HEK293 (cell line): ENCODE measurements at regions not wholly inside any gene's neighbourhood (a gene's known extent, or its start where the extent isn't known, plus 50 kb on each side); places are given as distances from the start of the nearest gene placed in this dataset.

Source experiments
- CTCF ChIA-PET: fragments of 350-600 bp; formaldehyde crosslinking; extraction: SDS; loops from one replicate; lab custom pipeline; 2021; ENCODE audit warnings: antibody characterized with exemption; lab: Yijun Ruan, JAX
- POLR2A ChIA-PET: fragments of 300-600 bp; formaldehyde crosslinking; extraction: SDS; loops from one replicate; lab custom pipeline; 2020; ENCODE audit warnings: antibody characterized with exemption, inconsistent platforms; lab: Yijun Ruan, JAX
- H3K27ac ChIP-seq: fragments of 200-500 bp; sonication (Bioruptor generic); 2 replicates; pipeline ENCODE4 v1.5.1; 2014; ENCODE audit warnings: low read depth, low read length, control low read depth, inconsistent platforms; ENCODE audit errors: extremely low read depth
- H3K36me3 ChIP-seq, 2 experiments: fragments of 200-500 bp in 1 of 2; sonication (Bioruptor generic) in 1 of 2; 1 replicate in 1 of 2; 2 replicates in 1 of 2; pipeline ENCODE4 v1.5.1; 2014 to 2017; ENCODE audit warnings: inconsistent platforms in 2 of 2, low read length in 2 of 2; ENCODE audit not compliant: control insufficient read depth in 2 of 2, insufficient read depth in 1 of 2
- H3K4me1 ChIP-seq: fragments of 200-500 bp; sonication (Bioruptor generic); 2 replicates; pipeline ENCODE4 v1.5.1; 2014; ENCODE audit warnings: mild to moderate bottlenecking, low read length, inconsistent platforms; ENCODE audit not compliant: control insufficient read depth, insufficient read depth
- H3K4me3 ChIP-seq: 2 replicates; pipeline ENCODE4 v1.5.1; 2011; ENCODE audit warnings: low read depth, mild to moderate bottlenecking, control low read depth, low read length, moderate library complexity
- H3K9me3 ChIP-seq: fragments of 200-500 bp; sonication (Bioruptor generic); 2 replicates; pipeline ENCODE4 v1.5.1; 2014; ENCODE audit warnings: low read depth, low read length, inconsistent platforms; ENCODE audit not compliant: control insufficient read depth, insufficient read depth
- GFI1B ChIP-seq: fragments of 450-650 bp; formaldehyde crosslinking; IDR thresholded peaks from 2 replicates; pipeline ENCODE4 v1.5.1; 2016; ENCODE audit warnings: missing biosample characterization, missing genetic modification characterization
- KLF17 ChIP-seq: fragments of 450-650 bp; formaldehyde crosslinking; IDR thresholded peaks from 2 replicates; pipeline ENCODE4 v1.5.1; 2016; ENCODE audit warnings: missing biosample characterization, missing genetic modification characterization
- KLF7 ChIP-seq: fragments of 450-650 bp; formaldehyde crosslinking; IDR thresholded peaks from 2 replicates; pipeline ENCODE4 v1.5.1; 2016; ENCODE audit warnings: missing biosample characterization, missing genetic modification characterization, borderline replicate concordance
- OSR2 ChIP-seq: fragments of 450-650 bp; formaldehyde crosslinking; IDR thresholded peaks from 2 replicates; pipeline ENCODE4 v1.5.1; 2016; ENCODE audit warnings: missing biosample characterization, missing genetic modification characterization
- PRDM4 ChIP-seq: fragments of 450-650 bp; formaldehyde crosslinking; IDR thresholded peaks from 2 replicates; pipeline ENCODE4 v1.5.1; 2017; ENCODE audit warnings: missing biosample characterization, missing genetic modification characterization
- ZBTB7A ChIP-seq: fragments of 450-650 bp; formaldehyde crosslinking; IDR thresholded peaks from 2 replicates; pipeline ENCODE4 v1.5.1; 2016; ENCODE audit warnings: low read depth, missing biosample characterization, missing genetic modification characterization
- ZNF121 ChIP-seq: fragments of 450-650 bp; formaldehyde crosslinking; IDR thresholded peaks from 2 replicates; pipeline ENCODE4 v1.5.1; 2016; ENCODE audit warnings: missing biosample characterization, missing genetic modification characterization
- ZNF140 ChIP-seq: fragments of 450-650 bp; formaldehyde crosslinking; IDR thresholded peaks from 2 replicates; pipeline ENCODE4 v1.5.1; 2016; ENCODE audit warnings: missing biosample characterization, missing genetic modification characterization
- ZNF155 ChIP-seq: fragments of 450-650 bp; formaldehyde crosslinking; IDR thresholded peaks from 2 replicates; pipeline ENCODE4 v1.5.1; 2016; ENCODE audit warnings: missing biosample characterization, missing genetic modification characterization
- ZNF157 ChIP-seq: fragments of 450-650 bp; formaldehyde crosslinking; IDR thresholded peaks from 2 replicates; pipeline ENCODE4 v1.5.1; 2016; ENCODE audit warnings: missing biosample characterization, missing genetic modification characterization
- ZNF174 ChIP-seq: fragments of 450-650 bp; formaldehyde crosslinking; IDR thresholded peaks from 2 replicates; pipeline ENCODE4 v1.5.0; 2017; ENCODE audit warnings: missing biosample characterization, mild to moderate bottlenecking, missing genetic modification characterization
- ZNF24 ChIP-seq: fragments of 450-650 bp; formaldehyde crosslinking; IDR thresholded peaks from 2 replicates; pipeline ENCODE4 v1.5.1; 2016; ENCODE audit warnings: missing biosample characterization, missing genetic modification characterization
- ZNF26 ChIP-seq: fragments of 450-650 bp; formaldehyde crosslinking; IDR thresholded peaks from 2 replicates; pipeline ENCODE4 v1.5.1; 2016; ENCODE audit warnings: missing biosample characterization, missing genetic modification characterization
- ZNF280C ChIP-seq: fragments of 450-650 bp; formaldehyde crosslinking; IDR thresholded peaks from 2 replicates; pipeline ENCODE4 v1.5.1; 2016; ENCODE audit warnings: missing biosample characterization, missing genetic modification characterization
- ZNF350 ChIP-seq: fragments of 450-650 bp; formaldehyde crosslinking; IDR thresholded peaks from 2 replicates; pipeline ENCODE4 v1.5.0; 2017; ENCODE audit warnings: missing biosample characterization, mild to moderate bottlenecking, missing genetic modification characterization
- ZNF366 ChIP-seq: fragments of 450-650 bp; formaldehyde crosslinking; conservative IDR thresholded peaks from 2 replicates; pipeline ENCODE4 v1.5.1; 2016; ENCODE audit warnings: missing biosample characterization, missing genetic modification characterization
- ZNF626 ChIP-seq: fragments of 450-650 bp; sonication (Bioruptor Pico); formaldehyde crosslinking; IDR thresholded peaks from 2 replicates; pipeline ENCODE4 v1.5.1; 2018; ENCODE audit warnings: missing biosample characterization, missing genetic modification characterization, inconsistent platforms
- ZNF629 ChIP-seq: fragments of 450-650 bp; formaldehyde crosslinking; IDR thresholded peaks from 2 replicates; pipeline ENCODE4 v1.5.1; 2017; ENCODE audit warnings: missing biosample characterization, missing genetic modification characterization
- ZNF707 ChIP-seq: fragments of 450-650 bp; formaldehyde crosslinking; IDR thresholded peaks from 2 replicates; pipeline ENCODE4 v1.5.1; 2016; ENCODE audit warnings: missing biosample characterization, missing genetic modification characterization
- TF ChIP-seq, protein P1 (sequence below): fragments of 450-650 bp; formaldehyde crosslinking; IDR thresholded peaks from 2 replicates; pipeline ENCODE4 v1.5.1; 2016; ENCODE audit warnings: missing biosample characterization, missing genetic modification characterization

GRCh38 chr5:158483281-158483860, 616.3 kb downstream of the EBF1 start:
- Histone ChIP-seq H3K27ac (no peak overlapping the region), H3K9me3 (no peaks in the 10 kb centered on the region), H3K4me1 (no peaks in the 10 kb centered on the region), H3K36me3 (no peaks in the 10 kb centered on the region), H3K4me3 (no peak overlapping the region)
- no peak for TF ChIP-seq GFI1B (tag by site-specific recombination)
- no peak for TF ChIP-seq ZNF155 (tag by site-specific recombination)
- TF ChIP-seq ZNF121 (tag by site-specific recombination), result no peak
- ChIA-PET CTCF (interaction anchor here (1.1 kb wide), 1 partner anchor 212 kb away, joined by 4 read pairs; no protein-coding TSS in a partner anchor), POLR2A (no interaction called here)

GRCh38 chr5:158482125-158482524, 617.6 kb downstream of the EBF1 start:
- Histone ChIP-seq H3K9me3 (no peaks in the 10 kb centered on the region), H3K4me3 (no peak overlapping the region), H3K36me3 (no peaks in the 10 kb centered on the region), H3K27ac (no peak overlapping the region)
- POLR2A ChIA-PET, result no interaction called here
- CTCF ChIA-PET, result interaction anchor here (1.1 kb wide), 1 partner anchor 214 kb away, joined by 4 read pairs; no protein-coding TSS in a partner anchor
- TF ChIP-seq ZNF707 (tag by site-specific recombination), result no peak
- TF ChIP-seq ZNF174 (tag by site-specific recombination), result no peak
- no peak for TF ChIP-seq ZNF626
- TF ChIP-seq ZBTB7A, result no peak
- TF ChIP-seq ZNF366, result no peak
- TF ChIP-seq, protein P1, sequence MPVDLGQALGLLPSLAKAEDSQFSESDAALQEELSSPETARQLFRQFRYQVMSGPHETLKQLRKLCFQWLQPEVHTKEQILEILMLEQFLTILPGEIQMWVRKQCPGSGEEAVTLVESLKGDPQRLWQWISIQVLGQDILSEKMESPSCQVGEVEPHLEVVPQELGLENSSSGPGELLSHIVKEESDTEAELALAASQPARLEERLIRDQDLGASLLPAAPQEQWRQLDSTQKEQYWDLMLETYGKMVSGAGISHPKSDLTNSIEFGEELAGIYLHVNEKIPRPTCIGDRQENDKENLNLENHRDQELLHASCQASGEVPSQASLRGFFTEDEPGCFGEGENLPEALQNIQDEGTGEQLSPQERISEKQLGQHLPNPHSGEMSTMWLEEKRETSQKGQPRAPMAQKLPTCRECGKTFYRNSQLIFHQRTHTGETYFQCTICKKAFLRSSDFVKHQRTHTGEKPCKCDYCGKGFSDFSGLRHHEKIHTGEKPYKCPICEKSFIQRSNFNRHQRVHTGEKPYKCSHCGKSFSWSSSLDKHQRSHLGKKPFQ (tag by site-specific recombination), result no peak
- TF ChIP-seq ZNF24, result no peak
- no peak for TF ChIP-seq ZNF350 (tag by site-specific recombination)
- no peak for TF ChIP-seq ZNF157 (tag by site-specific recombination)
- no peak for TF ChIP-seq OSR2 (tag by site-specific recombination)
- TF ChIP-seq PRDM4 (tag by site-specific recombination), result no peak
- TF ChIP-seq ZNF629, result no peak
- TF ChIP-seq ZNF26, result no peak
- TF ChIP-seq ZNF140 (tag by site-specific recombination), result no peak
- no peak for TF ChIP-seq KLF17 (tag by site-specific recombination)
- no peak for TF ChIP-seq KLF7 (tag by site-specific recombination)
- no peak for TF ChIP-seq ZNF280C (tag by site-specific recombination)
- TF ChIP-seq, all 188 proteins: peak for 0
- no peaks in the 10 kb centered on the region for H3K4me1 ChIP-seq
